ENCODE measurements at regions not wholly inside any gene's neighbourhood (a gene's known extent, or its start where the extent isn't known, plus 50 kb on each side); places are given as distances from the start of the nearest gene placed in this dataset.

DNA sequence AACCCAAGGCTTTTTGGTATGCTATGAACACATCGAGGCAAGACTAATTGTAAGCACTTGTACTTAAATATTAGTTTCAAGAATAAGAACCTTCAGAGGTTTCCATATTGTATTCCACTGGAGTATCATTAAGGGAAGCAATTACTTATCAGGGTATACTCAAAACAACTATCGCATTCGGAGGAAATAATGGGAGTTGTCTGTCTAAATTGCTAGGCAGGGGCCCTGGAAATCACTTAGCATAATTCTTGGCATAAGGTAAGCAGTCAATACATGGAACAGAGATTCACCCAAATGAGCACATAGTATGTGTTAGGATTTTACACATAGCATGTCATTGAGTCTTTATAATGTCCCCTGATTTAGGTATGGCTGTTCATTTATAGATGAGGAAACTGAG is 249.4 kb downstream of the DHX15 start (continued):
- TF ChIP-seq, protein P1, sequence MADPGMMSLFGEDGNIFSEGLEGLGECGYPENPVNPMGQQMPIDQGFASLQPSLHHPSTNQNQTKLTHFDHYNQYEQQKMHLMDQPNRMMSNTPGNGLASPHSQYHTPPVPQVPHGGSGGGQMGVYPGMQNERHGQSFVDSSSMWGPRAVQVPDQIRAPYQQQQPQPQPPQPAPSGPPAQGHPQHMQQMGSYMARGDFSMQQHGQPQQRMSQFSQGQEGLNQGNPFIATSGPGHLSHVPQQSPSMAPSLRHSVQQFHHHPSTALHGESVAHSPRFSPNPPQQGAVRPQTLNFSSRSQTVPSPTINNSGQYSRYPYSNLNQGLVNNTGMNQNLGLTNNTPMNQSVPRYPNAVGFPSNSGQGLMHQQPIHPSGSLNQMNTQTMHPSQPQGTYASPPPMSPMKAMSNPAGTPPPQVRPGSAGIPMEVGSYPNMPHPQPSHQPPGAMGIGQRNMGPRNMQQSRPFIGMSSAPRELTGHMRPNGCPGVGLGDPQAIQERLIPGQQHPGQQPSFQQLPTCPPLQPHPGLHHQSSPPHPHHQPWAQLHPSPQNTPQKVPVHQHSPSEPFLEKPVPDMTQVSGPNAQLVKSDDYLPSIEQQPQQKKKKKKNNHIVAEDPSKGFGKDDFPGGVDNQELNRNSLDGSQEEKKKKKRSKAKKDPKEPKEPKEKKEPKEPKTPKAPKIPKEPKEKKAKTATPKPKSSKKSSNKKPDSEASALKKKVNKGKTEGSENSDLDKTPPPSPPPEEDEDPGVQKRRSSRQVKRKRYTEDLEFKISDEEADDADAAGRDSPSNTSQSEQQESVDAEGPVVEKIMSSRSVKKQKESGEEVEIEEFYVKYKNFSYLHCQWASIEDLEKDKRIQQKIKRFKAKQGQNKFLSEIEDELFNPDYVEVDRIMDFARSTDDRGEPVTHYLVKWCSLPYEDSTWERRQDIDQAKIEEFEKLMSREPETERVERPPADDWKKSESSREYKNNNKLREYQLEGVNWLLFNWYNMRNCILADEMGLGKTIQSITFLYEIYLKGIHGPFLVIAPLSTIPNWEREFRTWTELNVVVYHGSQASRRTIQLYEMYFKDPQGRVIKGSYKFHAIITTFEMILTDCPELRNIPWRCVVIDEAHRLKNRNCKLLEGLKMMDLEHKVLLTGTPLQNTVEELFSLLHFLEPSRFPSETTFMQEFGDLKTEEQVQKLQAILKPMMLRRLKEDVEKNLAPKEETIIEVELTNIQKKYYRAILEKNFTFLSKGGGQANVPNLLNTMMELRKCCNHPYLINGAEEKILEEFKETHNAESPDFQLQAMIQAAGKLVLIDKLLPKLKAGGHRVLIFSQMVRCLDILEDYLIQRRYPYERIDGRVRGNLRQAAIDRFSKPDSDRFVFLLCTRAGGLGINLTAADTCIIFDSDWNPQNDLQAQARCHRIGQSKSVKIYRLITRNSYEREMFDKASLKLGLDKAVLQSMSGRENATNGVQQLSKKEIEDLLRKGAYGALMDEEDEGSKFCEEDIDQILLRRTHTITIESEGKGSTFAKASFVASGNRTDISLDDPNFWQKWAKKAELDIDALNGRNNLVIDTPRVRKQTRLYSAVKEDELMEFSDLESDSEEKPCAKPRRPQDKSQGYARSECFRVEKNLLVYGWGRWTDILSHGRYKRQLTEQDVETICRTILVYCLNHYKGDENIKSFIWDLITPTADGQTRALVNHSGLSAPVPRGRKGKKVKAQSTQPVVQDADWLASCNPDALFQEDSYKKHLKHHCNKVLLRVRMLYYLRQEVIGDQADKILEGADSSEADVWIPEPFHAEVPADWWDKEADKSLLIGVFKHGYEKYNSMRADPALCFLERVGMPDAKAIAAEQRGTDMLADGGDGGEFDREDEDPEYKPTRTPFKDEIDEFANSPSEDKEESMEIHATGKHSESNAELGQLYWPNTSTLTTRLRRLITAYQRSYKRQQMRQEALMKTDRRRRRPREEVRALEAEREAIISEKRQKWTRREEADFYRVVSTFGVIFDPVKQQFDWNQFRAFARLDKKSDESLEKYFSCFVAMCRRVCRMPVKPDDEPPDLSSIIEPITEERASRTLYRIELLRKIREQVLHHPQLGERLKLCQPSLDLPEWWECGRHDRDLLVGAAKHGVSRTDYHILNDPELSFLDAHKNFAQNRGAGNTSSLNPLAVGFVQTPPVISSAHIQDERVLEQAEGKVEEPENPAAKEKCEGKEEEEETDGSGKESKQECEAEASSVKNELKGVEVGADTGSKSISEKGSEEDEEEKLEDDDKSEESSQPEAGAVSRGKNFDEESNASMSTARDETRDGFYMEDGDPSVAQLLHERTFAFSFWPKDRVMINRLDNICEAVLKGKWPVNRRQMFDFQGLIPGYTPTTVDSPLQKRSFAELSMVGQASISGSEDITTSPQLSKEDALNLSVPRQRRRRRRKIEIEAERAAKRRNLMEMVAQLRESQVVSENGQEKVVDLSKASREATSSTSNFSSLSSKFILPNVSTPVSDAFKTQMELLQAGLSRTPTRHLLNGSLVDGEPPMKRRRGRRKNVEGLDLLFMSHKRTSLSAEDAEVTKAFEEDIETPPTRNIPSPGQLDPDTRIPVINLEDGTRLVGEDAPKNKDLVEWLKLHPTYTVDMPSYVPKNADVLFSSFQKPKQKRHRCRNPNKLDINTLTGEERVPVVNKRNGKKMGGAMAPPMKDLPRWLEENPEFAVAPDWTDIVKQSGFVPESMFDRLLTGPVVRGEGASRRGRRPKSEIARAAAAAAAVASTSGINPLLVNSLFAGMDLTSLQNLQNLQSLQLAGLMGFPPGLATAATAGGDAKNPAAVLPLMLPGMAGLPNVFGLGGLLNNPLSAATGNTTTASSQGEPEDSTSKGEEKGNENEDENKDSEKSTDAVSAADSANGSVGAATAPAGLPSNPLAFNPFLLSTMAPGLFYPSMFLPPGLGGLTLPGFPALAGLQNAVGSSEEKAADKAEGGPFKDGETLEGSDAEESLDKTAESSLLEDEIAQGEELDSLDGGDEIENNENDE (IDR thresholded peaks at IDR 0.05; ENCODE audit: insufficient replicate concordance, low read length), result no peak
- TF ChIP-seq POLR2AphosphoS5 (IDR thresholded peaks at IDR 0.05; ENCODE audit: low read depth, low read length), result no peak
